HEK293 (cell line): ENCODE measurements at regions not wholly inside any gene's neighbourhood (a gene's known extent, or its start where the extent isn't known, plus 50 kb on each side); places are given as distances from the start of the nearest gene placed in this dataset.

Experiments
- CTCF ChIA-PET: fragments of 350-600 bp; formaldehyde crosslinking; extraction: SDS; loops from one replicate; lab custom pipeline; 2021; ENCODE audit warnings: antibody characterized with exemption; lab: Yijun Ruan, JAX
- POLR2A ChIA-PET: fragments of 300-600 bp; formaldehyde crosslinking; extraction: SDS; loops from one replicate; lab custom pipeline; 2020; ENCODE audit warnings: antibody characterized with exemption, inconsistent platforms; lab: Yijun Ruan, JAX
- H3K27ac ChIP-seq: fragments of 200-500 bp; sonication (Bioruptor generic); 2 replicates; pipeline ENCODE4 v1.5.1; 2014; ENCODE audit warnings: low read depth, low read length, control low read depth, inconsistent platforms; ENCODE audit errors: extremely low read depth
- H3K36me3 ChIP-seq, 2 experiments: fragments of 200-500 bp in 1 of 2; sonication (Bioruptor generic) in 1 of 2; 1 replicate in 1 of 2; 2 replicates in 1 of 2; pipeline ENCODE4 v1.5.1; 2014 to 2017; ENCODE audit warnings: inconsistent platforms in 2 of 2, low read length in 2 of 2; ENCODE audit not compliant: control insufficient read depth in 2 of 2, insufficient read depth in 1 of 2
- H3K4me1 ChIP-seq: fragments of 200-500 bp; sonication (Bioruptor generic); 2 replicates; pipeline ENCODE4 v1.5.1; 2014; ENCODE audit warnings: mild to moderate bottlenecking, low read length, inconsistent platforms; ENCODE audit not compliant: control insufficient read depth, insufficient read depth
- H3K4me3 ChIP-seq: 2 replicates; pipeline ENCODE4 v1.5.1; 2011; ENCODE audit warnings: low read depth, mild to moderate bottlenecking, control low read depth, low read length, moderate library complexity
- H3K9me3 ChIP-seq: fragments of 200-500 bp; sonication (Bioruptor generic); 2 replicates; pipeline ENCODE4 v1.5.1; 2014; ENCODE audit warnings: low read depth, low read length, inconsistent platforms; ENCODE audit not compliant: control insufficient read depth, insufficient read depth
- GLIS1 ChIP-seq: fragments of 450-650 bp; formaldehyde crosslinking; IDR thresholded peaks from 2 replicates; pipeline ENCODE4 v1.5.1; 2016; ENCODE audit warnings: missing biosample characterization, missing genetic modification characterization
- KLF7 ChIP-seq: fragments of 450-650 bp; formaldehyde crosslinking; IDR thresholded peaks from 2 replicates; pipeline ENCODE4 v1.5.1; 2016; ENCODE audit warnings: missing biosample characterization, missing genetic modification characterization, borderline replicate concordance
- RBAK ChIP-seq: fragments of 450-650 bp; formaldehyde crosslinking; IDR thresholded peaks from 2 replicates; pipeline ENCODE4 v1.5.1; 2016; ENCODE audit warnings: missing biosample characterization, missing genetic modification characterization
- TCF7L2 ChIP-seq: IDR thresholded peaks from 2 replicates; pipeline ENCODE4 v1.6.1; 2011; ENCODE audit warnings: low read depth, mild to moderate bottlenecking, inconsistent platforms, low read length, moderate library complexity, borderline replicate concordance
- WT1 ChIP-seq: fragments of 450-650 bp; formaldehyde crosslinking; IDR thresholded peaks from 2 replicates; pipeline ENCODE4 v1.5.1; 2016; ENCODE audit warnings: missing biosample characterization, missing genetic modification characterization
- YY1 ChIP-seq: fragments of 450-650 bp; formaldehyde crosslinking; IDR thresholded peaks from 2 replicates; pipeline ENCODE4 v1.5.1; 2018; ENCODE audit warnings: missing biosample characterization, missing genetic modification characterization
- ZFP41 ChIP-seq: fragments of 450-650 bp; formaldehyde crosslinking; IDR thresholded peaks from 2 replicates; pipeline ENCODE4 v1.5.1; 2016; ENCODE audit warnings: missing biosample characterization, missing genetic modification characterization, borderline replicate concordance
- ZFP69B ChIP-seq: fragments of 450-650 bp; formaldehyde crosslinking; IDR thresholded peaks from 2 replicates; pipeline ENCODE4 v1.5.1; 2016; ENCODE audit warnings: missing biosample characterization, missing genetic modification characterization
- ZNF121 ChIP-seq: fragments of 450-650 bp; formaldehyde crosslinking; IDR thresholded peaks from 2 replicates; pipeline ENCODE4 v1.5.1; 2016; ENCODE audit warnings: missing biosample characterization, missing genetic modification characterization
- ZNF133 ChIP-seq: fragments of 450-650 bp; formaldehyde crosslinking; IDR thresholded peaks from 2 replicates; pipeline ENCODE4 v1.5.1; 2016; ENCODE audit warnings: missing biosample characterization, missing genetic modification characterization
- ZNF16 ChIP-seq: fragments of 450-650 bp; formaldehyde crosslinking; IDR thresholded peaks from 2 replicates; pipeline ENCODE4 v1.5.1; 2016; ENCODE audit warnings: low read depth, missing biosample characterization, missing genetic modification characterization
- ZNF184 ChIP-seq: fragments of 450-650 bp; IDR thresholded peaks from 2 replicates; pipeline ENCODE4 v1.5.1; 2018; ENCODE audit warnings: missing biosample characterization, mild to moderate bottlenecking, missing genetic modification characterization
- ZNF214 ChIP-seq: fragments of 450-650 bp; formaldehyde crosslinking; IDR thresholded peaks from 2 replicates; pipeline ENCODE4 v1.5.1; 2017; ENCODE audit warnings: missing biosample characterization, mild to moderate bottlenecking, missing genetic modification characterization, borderline replicate concordance
- ZNF239 ChIP-seq: fragments of 450-650 bp; formaldehyde crosslinking; IDR thresholded peaks from 2 replicates; pipeline ENCODE4 v1.5.1; 2016; ENCODE audit warnings: missing biosample characterization, missing genetic modification characterization
- ZNF266 ChIP-seq: fragments of 450-650 bp; formaldehyde crosslinking; IDR thresholded peaks from 2 replicates; pipeline ENCODE4 v1.5.1; 2016; ENCODE audit warnings: missing biosample characterization, missing genetic modification characterization, low read depth
- ZNF292 ChIP-seq: fragments of 450-650 bp; formaldehyde crosslinking; IDR thresholded peaks from 2 replicates; pipeline ENCODE4 v1.5.1; 2016; ENCODE audit warnings: low read depth, missing biosample characterization, missing genetic modification characterization, borderline replicate concordance
- ZNF302 ChIP-seq: fragments of 450-650 bp; formaldehyde crosslinking; IDR thresholded peaks from 2 replicates; pipeline ENCODE4 v1.5.1; 2016; ENCODE audit warnings: missing biosample characterization, missing genetic modification characterization, low read depth
- ZNF354C ChIP-seq: fragments of 450-650 bp; formaldehyde crosslinking; IDR thresholded peaks from 2 replicates; pipeline ENCODE4 v1.5.1; 2016; ENCODE audit warnings: missing biosample characterization, missing genetic modification characterization, low read depth, borderline replicate concordance
- ZNF391 ChIP-seq: fragments of 450-650 bp; formaldehyde crosslinking; IDR thresholded peaks from 2 replicates; pipeline ENCODE4 v1.5.1; 2016; ENCODE audit warnings: low read depth, missing biosample characterization, missing genetic modification characterization, borderline replicate concordance
- ZNF626 ChIP-seq: fragments of 450-650 bp; sonication (Bioruptor Pico); formaldehyde crosslinking; IDR thresholded peaks from 2 replicates; pipeline ENCODE4 v1.5.1; 2018; ENCODE audit warnings: missing biosample characterization, missing genetic modification characterization, inconsistent platforms
- ZNF658 ChIP-seq: fragments of 450-650 bp; formaldehyde crosslinking; IDR thresholded peaks from 2 replicates; pipeline ENCODE4; 2016; ENCODE audit warnings: missing biosample characterization, missing genetic modification characterization
- ZNF843 ChIP-seq: fragments of 450-650 bp; formaldehyde crosslinking; IDR thresholded peaks from 2 replicates; pipeline ENCODE4 v1.5.1; 2016; ENCODE audit warnings: missing biosample characterization, missing genetic modification characterization
- TF ChIP-seq, protein P1 (sequence below): fragments of 450-650 bp; formaldehyde crosslinking; IDR thresholded peaks from 2 replicates; pipeline ENCODE4 v1.5.1; 2016; ENCODE audit warnings: missing biosample characterization, missing genetic modification characterization
- TF ChIP-seq, protein P2 (sequence below): fragments of 450-650 bp; formaldehyde crosslinking; IDR thresholded peaks from 2 replicates; pipeline ENCODE4 v1.5.1; 2016; ENCODE audit warnings: missing biosample characterization, missing genetic modification characterization, borderline replicate concordance
- TF ChIP-seq, protein P3 (sequence below): fragments of 450-650 bp; formaldehyde crosslinking; optimal IDR thresholded peaks from 2 replicates; pipeline ENCODE3; 2016; ENCODE audit warnings: missing biosample characterization, mild to moderate bottlenecking, missing genetic modification characterization

DNA sequence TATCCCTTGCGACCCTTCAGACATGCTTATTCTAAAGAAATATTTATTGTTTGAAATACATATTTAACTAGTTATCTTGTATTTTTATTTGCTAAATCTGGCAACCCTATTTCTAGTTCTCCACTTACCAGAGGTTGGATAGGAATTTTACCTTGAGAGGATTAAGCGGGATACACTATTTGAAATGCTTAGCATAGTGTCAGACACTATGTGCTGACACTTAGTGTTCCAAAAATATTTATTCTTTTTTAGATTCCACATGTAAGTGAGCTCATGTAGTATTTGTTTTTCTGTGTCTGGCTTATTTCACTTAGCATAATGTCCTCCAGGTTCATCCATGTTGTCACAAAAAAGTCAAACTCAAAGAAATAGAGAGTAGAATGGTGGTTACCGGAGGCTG, 78.7 kb downstream of the NTMT2 start (continued):
- TF ChIP-seq ZNF214 (tag by site-specific recombination) (no peak), ZNF266 (tag by site-specific recombination) (no peak), ZNF292 (no peak), ZNF121 (no peak)

DNA sequence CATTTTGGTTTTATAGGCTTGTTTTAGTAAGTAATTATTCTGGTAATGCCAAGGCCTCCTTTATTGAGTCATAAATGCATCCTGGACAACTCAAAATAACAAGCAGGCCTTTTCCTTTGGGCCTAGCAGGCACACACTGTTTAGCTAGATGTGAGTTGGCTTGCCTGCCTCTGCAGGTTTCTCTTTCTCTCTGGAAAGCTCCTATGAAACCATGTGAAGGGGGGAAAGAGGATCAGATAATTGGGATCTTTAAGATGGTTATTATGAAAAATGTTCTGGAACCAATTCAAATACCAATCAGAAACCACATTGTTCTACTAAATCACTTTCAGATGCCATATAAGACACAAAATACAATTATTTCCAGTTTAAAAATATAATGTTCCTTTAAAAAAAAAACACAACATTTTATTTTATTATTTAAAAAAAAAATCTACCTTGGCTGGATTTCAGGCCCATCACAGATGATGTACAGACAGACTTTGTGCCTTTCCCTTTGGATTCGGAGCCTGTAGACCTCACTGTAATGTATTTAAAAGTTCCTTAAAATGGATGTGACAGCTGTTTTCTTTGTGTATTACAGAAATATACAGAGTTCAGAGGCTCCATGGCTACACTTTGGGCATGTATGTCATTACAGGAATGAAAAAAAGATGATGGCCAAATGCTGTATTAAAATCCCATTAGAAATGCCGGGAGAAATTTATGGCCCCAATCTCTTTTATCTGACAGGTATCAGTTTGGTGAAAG, 80.2 kb downstream of the NTMT2 start:
- CTCF ChIA-PET, result no interaction called here
- no peaks in the 10 kb centered on the region for H3K4me1 ChIP-seq
- H3K36me3 ChIP-seq, result no peaks in the 10 kb centered on the region
- no peaks in the 10 kb centered on the region for H3K9me3 ChIP-seq
- POLR2A ChIA-PET, result no interaction called here
- TF ChIP-seq ZNF16 (tag by site-specific recombination), result no peak
- TF ChIP-seq YY1, result no peak
- TF ChIP-seq ZNF391 (tag by site-specific recombination), result no peak
- no peak for TF ChIP-seq KLF7
- TF ChIP-seq RBAK, result no peak
- TF ChIP-seq, protein P1, sequence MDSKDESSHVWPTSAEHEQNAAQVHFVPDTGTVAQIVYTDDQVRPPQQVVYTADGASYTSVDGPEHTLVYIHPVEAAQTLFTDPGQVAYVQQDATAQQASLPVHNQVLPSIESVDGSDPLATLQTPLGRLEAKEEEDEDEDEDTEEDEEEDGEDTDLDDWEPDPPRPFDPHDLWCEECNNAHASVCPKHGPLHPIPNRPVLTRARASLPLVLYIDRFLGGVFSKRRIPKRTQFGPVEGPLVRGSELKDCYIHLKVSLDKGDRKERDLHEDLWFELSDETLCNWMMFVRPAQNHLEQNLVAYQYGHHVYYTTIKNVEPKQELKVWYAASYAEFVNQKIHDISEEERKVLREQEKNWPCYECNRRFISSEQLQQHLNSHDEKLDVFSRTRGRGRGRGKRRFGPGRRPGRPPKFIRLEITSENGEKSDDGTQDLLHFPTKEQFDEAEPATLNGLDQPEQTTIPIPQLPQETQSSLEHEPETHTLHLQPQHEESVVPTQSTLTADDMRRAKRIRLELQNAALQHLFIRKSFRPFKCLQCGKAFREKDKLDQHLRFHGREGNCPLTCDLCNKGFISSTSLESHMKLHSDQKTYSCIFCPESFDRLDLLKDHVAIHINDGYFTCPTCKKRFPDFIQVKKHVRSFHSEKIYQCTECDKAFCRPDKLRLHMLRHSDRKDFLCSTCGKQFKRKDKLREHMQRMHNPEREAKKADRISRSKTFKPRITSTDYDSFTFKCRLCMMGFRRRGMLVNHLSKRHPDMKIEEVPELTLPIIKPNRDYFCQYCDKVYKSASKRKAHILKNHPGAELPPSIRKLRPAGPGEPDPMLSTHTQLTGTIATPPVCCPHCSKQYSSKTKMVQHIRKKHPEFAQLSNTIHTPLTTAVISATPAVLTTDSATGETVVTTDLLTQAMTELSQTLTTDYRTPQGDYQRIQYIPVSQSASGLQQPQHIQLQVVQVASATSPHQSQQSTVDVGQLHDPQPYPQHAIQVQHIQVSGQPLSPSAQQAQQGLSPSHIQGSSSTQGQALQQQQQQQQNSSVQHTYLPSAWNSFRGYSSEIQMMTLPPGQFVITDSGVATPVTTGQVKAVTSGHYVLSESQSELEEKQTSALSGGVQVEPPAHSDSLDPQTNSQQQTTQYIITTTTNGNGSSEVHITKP, result no peak
- no peak for TF ChIP-seq ZNF239
- TF ChIP-seq WT1, result no peak
- TF ChIP-seq TCF7L2, result no peak
- TF ChIP-seq, protein P2, sequence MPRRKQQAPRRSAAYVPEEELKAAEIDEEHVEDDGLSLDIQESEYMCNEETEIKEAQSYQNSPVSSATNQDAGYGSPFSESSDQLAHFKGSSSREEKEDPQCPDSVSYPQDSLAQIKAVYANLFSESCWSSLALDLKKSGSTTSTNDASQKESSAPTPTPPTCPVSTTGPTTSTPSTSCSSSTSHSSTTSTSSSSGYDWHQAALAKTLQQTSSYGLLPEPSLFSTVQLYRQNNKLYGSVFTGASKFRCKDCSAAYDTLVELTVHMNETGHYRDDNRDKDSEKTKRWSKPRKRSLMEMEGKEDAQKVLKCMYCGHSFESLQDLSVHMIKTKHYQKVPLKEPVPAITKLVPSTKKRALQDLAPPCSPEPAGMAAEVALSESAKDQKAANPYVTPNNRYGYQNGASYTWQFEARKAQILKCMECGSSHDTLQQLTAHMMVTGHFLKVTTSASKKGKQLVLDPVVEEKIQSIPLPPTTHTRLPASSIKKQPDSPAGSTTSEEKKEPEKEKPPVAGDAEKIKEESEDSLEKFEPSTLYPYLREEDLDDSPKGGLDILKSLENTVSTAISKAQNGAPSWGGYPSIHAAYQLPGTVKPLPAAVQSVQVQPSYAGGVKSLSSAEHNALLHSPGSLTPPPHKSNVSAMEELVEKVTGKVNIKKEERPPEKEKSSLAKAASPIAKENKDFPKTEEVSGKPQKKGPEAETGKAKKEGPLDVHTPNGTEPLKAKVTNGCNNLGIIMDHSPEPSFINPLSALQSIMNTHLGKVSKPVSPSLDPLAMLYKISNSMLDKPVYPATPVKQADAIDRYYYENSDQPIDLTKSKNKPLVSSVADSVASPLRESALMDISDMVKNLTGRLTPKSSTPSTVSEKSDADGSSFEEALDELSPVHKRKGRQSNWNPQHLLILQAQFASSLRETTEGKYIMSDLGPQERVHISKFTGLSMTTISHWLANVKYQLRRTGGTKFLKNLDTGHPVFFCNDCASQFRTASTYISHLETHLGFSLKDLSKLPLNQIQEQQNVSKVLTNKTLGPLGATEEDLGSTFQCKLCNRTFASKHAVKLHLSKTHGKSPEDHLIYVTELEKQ (tag by site-specific recombination), result no peak
- no peak for TF ChIP-seq ZNF302 (tag by site-specific recombination)
- TF ChIP-seq ZNF133 (tag by site-specific recombination), result no peak
- TF ChIP-seq ZNF843 (tag by site-specific recombination), result no peak
- H3K27ac ChIP-seq, result no peak overlapping the region
- no peak overlapping the region for H3K4me3 ChIP-seq

DNA sequence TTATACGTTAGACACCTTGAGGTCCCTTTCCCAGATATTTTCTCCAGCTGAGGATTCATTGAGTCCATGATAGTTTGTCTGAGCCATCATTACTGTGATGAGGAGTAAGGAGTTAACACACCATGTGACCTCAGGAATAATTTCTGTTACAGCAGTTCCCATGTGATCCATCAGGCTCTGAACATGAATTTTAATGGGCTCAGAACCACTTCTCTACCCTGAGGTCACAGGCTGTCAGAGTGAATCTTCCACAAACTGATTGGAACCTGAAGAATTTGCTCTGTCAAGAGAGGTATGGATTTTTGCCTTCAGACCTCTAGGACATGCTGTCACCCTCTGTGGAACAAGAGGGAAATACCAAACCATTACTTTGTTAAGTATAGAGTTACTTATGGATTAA, 81.0 kb downstream of the NTMT2 start:
- ChIA-PET POLR2A (no interaction called here), CTCF (no interaction called here)
- H3K4me3 ChIP-seq, result no peak overlapping the region
- no peak overlapping the region for H3K27ac ChIP-seq
- no peaks in the 10 kb centered on the region for H3K4me1 ChIP-seq
- H3K36me3 ChIP-seq, result no peaks in the 10 kb centered on the region
- H3K9me3 ChIP-seq, result no peaks in the 10 kb centered on the region
- TF ChIP-seq ZFP69B (tag by site-specific recombination) (no peak), ZFP41 (tag by site-specific recombination) (no peak), ZNF626 (tag by site-specific recombination) (no peak), ZNF658 (no peak), TCF7L2 (no peak), GLIS1 (tag by site-specific recombination) (no peak), ZNF354C (no peak), ZNF184 (tag by site-specific recombination) (no peak), RBAK (no peak)
- TF ChIP-seq, protein P3, sequence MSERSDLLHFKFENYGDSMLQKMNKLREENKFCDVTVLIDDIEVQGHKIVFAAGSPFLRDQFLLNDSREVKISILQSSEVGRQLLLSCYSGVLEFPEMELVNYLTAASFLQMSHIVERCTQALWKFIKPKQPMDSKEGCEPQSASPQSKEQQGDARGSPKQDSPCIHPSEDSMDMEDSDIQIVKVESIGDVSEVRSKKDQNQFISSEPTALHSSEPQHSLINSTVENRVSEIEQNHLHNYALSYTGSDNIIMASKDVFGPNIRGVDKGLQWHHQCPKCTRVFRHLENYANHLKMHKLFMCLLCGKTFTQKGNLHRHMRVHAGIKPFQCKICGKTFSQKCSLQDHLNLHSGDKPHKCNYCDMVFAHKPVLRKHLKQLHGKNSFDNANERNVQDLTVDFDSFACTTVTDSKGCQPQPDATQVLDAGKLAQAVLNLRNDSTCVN (tag by site-specific recombination), result no peak
